ENCODE measurements at regions not wholly inside any gene's neighbourhood (a gene's known extent, or its start where the extent isn't known, plus 50 kb on each side); places are given as distances from the start of the nearest gene placed in this dataset.

DNA sequence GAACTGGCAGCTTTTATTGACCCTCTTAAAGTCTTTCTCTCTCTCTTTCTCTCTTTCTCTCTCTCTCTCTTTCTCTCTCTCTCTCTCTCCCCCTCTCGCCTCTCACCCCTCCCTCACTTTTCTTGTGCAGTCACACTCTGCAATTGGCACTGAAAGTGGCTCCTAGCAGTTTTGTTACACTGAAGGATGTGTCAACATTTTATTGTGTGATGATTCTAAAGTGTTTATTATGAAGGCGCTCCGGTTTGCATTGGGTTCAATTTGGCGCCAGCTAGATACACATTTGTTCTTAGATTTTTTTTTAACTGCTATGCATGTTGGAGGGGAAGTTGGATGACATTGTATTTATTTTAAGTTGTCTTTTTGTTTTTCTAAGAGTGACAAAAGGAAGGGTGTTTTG lies 64.0 kb upstream of the CHRM3 start:
- no peak for DNase-seq (ENCODE audit: low read depth)

DNA sequence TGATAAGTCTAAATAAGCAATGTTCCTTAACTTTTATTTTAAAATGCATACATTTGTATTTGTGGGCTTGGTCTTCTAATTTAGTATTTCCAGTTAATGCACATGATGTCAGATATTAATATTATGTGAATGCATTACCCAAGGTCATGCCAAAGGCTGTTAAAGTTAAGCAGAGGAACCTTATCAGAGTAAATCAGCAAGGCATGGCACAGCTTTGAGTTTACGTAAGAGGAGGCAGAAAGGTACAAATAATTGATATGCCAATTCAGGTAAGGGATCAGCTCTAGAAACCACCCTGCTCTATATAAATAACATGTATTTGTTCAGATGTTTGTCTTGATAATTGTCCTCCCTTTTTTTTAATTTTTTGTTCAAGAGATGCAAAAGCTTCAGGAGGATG lies 64.5 kb upstream of the CHRM3 start:
- DNase-seq (ENCODE audit: low read depth): no peak

DNA sequence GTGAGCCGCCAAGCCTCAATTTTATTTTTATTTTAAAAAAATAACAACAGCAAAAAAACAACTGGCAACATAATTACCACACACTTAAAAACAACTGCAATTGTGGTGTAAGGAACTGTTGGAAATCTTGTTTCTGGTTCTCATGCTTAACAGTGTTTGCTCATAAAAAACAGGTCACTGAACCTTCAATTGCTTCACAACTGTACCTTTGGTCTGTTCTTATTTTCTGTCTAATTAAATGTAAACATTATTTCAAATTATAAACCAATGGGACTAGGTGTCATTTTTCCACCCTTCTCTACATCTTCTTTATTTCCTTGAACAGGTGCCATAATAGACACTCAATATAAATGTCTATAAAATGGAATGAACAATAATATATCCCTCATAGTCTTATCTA lies 68.4 kb upstream of the CHRM3 start:
- no peak for DNase-seq (ENCODE audit: low read depth)

DNA sequence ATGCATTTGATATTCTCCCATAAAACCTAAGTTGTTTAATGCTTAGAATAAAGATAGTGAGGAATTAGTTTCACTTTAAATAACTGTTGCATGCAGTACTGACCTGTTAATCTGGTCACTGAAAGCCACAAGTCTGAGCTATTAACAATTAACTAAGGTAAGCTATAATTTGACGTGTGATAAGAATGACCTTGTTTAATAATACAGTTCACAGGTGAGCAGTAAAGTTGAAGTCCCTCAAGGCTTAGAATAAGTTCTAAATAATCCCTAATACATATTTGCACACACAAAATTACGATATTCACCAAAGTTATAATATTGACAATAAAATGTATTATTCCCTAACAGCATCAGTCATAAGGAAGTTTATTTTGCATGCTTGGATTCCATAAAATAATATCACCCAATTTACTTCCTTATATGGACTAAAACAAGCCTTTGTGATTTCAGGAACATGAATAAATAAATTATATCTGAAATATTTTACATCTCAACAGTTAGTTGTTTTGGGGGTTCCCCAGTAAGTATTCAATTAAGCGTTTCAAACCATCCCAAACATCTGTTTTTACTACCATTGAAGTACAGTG lies 70.6 kb upstream of the CHRM3 start:
- no peak for DNase-seq (ENCODE audit: low read depth)

DNA sequence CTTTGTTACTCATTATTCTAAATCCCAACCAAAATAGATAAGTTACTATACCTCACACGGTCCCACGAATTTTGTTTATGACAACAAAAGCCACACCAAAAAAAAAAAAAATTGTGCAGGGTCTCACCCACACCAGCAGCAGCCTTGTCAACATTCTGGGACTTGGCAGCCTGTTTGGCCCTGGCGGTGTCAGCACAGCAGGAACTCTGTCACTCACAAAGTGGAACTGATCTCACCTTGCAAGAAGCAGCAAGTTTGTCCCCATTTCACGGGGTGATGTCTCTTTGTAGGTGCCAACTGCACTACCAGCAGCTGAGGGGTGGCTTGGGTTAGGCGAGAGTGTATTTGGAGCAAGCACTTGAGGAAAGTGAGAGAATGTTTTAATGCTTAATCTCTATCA lies 75.0 kb upstream of the CHRM3 start:
- no peak for DNase-seq (ENCODE audit: low read depth)

DNA sequence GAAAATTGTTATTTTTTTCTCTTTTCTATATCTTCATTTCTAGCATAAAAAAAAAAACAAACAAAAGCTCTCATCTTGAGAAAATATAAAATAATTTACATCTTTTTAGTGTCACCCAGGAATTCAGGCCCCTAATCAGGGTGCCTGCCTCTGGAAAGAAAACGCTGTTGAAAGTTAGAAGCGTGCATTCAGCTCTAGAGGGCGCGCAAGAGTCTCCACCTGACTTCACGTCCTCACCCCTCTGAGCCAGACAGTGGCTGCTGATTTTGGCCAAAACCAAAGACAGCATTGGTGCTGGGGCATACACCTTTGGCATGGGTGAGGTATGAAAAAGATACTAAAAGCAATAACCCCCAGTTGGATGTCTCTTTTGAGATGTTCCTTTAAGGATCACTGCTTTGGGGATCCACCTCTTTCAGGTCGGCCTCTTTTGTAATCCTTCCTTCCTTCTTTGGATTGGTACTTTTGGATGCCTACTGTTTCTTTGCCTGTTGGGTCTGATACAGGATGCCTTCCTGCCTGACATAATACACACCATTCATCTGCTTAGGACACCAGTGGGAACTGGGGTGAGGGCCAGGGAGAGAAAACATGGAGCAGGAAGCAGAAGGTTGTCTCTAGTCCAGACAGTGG lies 77.6 kb upstream of the CHRM3 start:
- DNase-seq (ENCODE audit: low read depth): peak; percentile 1

DNA sequence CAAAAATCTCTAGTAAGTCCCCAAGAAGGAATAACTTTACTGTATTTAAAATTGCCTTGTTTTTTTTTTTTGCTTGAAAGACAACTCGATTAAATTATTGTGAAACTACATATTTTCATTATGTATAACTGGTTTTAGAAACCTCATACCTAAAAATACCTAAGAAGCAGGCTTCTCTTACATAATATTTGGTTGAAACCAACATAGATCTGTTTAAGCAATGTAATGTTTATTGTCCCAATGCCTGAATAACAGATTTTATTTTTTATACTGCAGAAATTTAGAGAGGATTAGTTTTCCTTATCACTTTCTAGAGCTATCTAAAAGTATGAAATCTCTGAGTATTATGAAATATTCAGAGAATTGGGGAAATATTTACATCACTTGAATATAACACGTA lies 78.5 kb upstream of the CHRM3 start:
- no peak for DNase-seq (ENCODE audit: low read depth)

DNA sequence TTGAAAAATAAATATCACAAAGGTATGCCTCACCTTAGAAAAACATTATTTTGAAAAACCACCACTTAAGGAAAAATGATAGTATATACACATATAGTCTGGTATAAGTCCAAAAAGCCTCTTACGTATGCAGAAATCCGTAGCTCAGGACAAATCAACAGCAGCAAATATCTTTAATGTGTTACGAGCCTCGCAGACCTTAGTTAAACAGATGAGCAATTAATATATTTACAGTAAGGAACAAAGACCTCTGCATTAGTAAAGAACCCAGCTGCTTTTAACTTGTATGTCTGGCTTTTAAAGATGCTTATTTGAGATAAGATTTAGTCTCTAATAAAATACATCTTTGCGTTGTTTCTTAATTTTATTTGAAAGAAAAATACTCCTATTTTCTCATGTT lies 79.9 kb upstream of the CHRM3 start:
- no peak for DNase-seq (ENCODE audit: low read depth)

DNA sequence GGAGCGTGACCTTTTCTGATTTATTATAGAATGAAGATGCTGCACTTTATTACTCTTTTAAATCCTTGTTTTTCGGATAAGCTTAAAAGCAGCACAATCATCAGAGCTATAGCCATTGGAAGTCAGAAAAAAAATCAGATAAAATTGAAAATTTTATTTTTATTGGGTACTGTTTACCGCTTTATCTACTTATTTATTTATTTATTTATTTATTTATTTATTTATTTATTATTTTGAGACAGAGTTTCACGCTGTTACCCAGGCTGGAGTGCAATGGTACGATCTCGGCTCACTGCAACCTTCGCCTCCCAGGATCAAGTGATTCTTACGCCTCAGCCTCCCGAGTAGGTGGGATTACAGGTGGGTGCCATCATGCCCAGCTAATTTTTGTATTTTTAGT lies 83.1 kb upstream of the CHRM3 start:
- no peak for DNase-seq (ENCODE audit: low read depth)

DNA sequence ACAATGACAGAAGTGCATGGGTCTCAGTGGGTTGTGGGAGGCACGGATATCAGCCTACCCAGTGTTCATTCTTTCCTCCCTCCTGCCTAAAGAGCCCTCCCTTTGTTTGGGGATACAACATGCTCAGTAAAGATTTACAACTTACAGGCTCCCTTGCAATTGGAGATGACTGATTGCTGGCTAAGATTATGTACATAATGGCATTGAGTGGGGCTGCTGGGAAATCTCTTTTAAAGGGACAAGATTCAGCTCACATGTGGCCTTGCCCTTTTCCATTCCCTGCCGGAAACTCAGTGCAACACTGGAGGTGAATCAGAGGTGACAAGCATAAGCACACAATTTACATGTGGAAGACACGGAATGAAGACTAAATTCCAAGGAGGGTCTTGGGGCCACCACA lies 83.7 kb upstream of the CHRM3 start:
- DNase-seq (ENCODE audit: low read depth): no peak

DNA sequence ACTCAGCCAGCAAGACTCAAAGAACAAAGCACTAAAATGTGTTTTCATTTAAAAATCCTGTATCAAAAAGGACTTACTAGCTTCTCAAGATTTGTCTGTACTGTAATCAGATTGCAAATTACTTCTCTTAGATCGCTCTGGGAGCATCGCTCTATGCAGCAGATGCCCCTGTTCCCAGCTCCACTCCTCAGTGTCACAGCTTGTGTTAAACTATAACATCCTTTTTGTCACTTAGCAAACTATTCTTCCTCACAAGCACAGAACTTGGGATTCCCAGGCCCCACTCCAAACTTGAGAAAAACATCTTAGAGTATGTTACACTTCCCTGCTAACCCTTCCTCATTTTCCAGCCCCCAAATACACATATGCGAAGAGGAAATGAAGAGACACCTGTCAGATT lies 85.1 kb upstream of the CHRM3 start:
- no peak for DNase-seq (ENCODE audit: low read depth)

DNA sequence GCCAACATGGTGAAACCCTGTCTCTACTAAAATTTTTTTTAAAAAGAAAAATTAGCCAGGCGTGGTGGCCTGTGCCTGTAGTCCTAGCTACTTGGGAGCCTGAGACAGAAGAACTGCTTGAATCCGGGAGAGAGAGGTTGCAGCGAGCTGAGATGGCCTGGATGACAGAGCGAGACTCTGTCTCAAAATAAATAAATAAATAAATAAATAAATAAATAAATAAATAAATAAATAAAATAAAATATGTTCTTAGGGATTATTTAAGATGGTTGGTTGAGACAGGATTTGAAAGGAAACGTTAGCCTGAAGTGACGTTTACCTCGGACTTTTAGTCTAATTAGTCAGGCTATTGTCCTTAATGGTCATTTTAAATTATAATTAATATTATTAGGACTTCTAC lies 88.5 kb upstream of the CHRM3 start:
- DNase-seq (ENCODE audit: low read depth): no peak

DNA sequence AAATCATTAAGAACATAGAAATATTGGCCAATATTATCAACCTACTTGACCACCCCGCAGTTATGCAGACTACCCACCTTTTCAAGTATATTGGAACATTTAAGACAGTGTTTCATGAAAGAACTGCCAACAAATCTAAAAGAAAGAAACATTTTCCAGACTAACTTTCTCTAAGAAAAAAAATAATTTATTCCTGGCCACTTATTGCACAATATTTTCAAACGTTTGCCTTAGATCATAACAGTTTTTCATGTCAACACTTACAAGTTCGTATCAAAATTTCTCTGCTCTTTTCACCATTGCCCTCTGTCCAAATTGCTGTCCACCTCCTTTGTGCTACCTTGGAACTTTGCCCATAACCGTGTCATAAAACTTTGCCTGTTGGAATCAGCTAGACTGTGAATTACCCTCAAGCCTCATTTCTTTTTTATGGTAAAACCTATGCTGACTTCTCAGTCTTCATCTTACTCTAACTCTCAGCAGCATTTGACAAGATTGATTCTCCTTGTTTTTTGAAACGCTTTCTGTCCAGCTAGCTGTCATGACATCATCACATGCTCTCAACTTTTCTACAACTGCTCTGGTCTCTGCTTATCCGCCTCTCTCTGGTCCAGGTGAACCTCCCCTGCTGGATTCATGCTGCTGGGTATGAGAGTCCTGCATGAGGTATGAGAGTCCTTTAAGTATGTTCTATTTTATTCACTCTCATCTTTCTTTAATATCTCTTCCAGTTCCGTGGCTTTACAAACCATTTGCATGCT lies 92.8 kb upstream of the CHRM3 start:
- DNase-seq (ENCODE audit: low read depth): no peak

DNA sequence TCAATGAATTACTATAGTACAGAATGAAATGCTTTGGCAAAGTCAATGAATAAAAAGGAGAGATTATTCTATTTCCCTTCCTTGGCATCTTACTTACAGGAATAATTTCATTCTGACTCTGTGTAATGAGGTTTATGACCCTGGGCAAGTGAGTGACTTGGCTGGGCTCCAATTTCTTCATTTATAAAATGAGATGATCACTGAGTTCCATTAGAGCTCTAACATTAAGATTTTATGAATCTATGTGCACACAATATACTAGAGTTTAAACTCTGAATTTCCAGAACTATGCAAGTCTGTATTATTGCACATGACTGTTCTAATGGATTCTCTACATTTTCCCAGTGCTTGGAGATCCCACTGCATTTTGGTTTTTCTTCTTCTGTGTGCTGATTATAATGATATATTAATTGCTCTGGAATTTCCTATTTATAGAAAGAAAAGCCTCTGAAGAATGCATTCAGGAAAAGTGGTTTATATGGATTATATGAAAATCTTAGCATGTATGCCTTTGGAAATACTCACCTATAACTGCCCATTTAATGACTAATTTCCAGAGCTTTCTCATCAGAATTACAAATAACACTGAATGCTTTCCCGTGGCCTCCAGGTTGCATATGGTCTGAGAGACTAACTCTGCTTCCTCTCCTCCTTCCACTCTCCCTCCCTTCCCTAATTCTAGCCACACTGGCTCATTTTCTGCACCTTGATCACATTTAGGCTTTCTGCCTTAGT lies 97.4 kb upstream of the CHRM3 start:
- no peak for DNase-seq (ENCODE audit: low read depth)

DNA sequence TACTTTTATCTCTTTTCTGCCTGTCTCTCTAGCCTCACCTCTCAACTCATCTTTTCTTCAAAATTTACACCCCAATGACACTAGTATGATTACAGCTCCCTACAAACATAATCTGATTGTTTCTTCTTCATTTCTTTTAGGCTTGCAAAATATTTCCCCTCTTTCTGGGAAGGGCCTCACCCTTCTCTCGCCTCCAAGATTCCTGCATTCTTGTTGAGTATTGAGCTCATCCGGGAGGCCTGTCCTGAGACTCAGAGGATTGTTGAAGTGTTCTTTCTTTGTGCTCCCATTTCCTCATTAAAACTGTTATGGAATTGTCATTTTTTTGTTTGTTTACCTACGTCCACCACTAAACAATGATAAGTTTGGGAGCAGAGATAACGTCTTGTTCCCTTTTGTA lies 99.1 kb upstream of the CHRM3 start:
- DNase-seq (ENCODE audit: low read depth): no peak

DNA sequence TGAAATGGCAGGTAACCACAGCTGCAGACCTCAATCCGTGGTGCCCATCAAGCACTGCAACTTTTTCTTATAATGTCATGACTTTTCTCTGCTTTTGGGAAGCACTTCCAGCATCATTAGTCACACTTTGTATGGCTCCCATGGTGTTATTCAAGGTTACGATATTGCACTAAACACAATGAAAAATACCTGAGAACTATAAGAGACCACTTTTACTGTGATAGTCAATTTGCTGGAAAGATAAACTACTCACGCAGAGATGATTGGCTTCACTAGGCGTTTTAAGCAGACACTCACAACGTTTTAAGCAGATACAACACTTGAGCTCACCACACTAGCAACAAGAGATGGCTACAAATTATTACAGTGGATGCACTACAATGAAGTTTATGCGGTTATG lies 103.2 kb upstream of the CHRM3 start:
- no peak for DNase-seq (ENCODE audit: low read depth)

DNA sequence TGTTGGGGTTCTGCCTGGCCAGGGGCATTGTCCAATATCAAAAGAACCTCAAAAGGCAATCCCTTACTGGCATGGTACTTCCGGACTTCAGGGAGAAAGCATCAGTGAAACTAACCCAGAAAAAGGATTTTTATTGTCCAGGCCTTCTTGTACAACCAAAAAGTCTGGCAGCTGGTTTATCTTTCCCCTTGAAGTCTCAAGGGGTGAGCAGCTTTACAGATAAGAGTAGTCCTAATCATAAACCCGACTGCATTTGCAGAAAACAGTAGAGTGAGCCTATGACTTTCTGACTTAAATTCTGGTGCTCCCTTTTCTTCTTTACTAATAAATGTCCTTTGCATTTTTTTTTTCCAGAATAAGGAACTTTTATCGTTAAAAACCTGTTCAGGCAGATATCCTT lies 104.0 kb upstream of the CHRM3 start:
- DNase-seq (ENCODE audit: low read depth): no peak

DNA sequence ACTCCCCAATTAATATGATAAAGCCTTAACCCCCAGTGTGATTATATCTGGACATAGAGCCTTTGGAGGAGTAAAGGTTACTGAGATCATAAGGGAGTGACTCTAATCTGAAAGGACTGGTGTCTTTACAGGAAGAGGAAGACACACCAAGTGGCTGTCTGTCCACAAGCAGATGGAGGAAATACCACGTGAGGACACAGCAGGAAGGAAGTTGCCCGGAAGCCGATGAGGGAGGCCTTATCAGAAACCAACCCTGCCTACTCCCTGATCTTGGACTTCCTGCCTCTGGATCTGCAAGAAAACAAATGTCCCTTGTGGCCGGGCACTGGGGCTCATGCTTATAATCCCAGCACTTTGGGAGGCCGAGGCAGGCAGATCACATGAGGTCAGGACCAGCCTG lies 110.3 kb upstream of the CHRM3 start:
- no peak for DNase-seq (ENCODE audit: low read depth)

DNA sequence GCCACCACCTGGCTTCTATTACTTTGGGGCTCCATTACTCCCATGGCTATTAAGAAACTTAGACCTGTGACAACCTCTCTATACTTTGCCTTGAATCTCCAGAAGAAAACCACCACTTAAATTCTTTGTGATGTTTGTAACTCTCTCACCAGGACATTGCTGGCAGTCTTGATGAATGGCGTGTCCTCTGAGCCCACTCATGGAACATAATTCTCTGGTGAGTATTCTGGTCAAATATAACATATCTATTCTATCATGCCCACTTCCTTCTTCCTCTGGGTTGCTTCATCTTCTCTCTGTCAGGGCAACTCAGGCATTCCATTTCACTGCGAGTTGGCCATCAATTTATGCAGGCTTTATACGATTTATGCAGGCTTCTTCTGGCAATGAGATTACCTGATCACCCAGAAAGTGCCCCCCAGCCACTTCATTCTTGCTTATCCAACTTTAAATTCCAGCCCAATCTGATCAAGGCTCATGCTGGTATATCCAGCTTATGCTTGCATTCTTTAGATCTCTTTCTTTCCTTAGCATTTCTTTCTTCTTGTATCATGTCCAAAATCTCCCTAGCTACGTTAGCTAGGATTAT lies 112.0 kb upstream of the CHRM3 start:
- no peak for DNase-seq (ENCODE audit: low read depth)

DNA sequence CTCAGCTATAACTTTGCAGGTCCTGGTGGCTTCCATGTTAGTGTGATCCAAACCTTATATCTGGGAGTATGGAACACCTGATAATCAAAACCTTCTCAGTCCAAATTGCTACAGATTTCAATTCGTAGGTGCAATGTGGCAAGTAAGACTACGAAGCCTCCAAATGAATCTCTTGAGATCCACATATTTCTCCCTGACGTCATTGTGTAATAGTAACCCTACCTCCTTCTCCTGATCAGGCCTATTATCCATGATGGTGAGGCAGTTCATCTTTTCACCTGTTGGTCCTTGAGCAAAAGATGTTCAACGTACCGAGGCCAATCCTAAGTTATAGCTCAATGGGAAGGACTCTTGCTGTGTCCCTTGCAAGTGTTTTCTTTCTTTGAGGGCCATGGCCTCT lies 115.9 kb upstream of the CHRM3 start:
- DNase-seq (ENCODE audit: low read depth): no peak

DNA sequence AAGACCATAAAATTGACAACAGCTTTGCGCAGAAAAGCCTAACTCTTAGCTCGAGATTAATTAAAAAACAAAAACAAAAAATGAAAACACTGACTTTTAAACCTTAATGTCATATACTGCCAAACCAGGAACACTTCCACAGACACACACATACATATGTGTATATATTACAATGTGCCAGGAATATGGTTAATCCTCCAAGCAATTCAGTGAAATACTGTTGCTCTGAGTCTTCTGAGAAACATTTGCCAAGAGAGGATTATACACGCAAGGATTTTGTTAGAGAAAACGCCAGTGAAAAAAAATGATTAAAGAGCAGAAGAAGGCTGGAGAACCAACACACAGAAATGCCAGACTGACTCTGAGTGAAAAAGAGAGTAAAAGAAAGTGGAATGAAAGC lies 116.7 kb upstream of the CHRM3 start:
- no peak for DNase-seq (ENCODE audit: low read depth)

DNA sequence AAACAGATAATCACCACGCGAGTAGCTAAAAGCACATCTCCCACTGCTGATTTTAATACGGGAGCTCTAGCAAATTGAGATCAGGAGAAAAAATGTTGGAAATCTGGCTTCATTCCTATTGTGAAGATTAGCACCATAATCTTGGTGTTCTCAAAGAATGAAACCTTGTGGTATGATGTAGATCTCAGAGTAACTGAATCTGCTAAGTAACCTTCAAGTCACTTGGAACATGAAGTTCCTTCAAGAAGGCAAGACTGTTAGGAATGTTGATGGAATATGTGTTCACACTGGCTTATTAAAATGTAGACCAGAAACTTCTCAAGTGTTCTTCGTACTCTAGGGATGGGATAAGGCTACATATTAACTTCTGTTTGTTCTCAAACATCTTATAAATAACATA lies 117.4 kb upstream of the CHRM3 start:
- no peak for DNase-seq (ENCODE audit: low read depth)

DNA sequence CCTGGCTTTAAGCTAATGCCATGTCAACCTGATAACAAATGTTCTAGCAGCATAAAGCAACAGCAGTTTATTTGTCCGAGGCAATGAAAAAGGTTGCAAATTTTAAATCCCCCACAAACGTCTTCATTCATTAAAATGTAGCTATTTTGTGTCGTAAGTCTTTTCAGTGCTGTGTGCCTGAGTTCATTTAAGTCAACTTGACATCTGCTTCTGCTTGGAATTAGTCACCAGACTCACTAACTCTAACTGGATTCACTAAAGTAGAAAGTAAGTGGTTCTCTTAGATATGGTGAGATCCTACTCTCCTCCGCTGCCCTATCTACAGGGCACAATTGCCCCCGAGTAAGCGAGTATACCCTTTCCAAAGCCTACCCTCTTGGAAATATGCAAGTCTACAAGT lies 118.4 kb upstream of the CHRM3 start:
- DNase-seq (ENCODE audit: low read depth): no peak

Measured in stimulated activated CD8-positive, alpha-beta memory T cell treated with anti-CD3 and anti-CD28 coated beads, Interleukin-7, amount 100 ng/mL, for 24 hours (primary cell).